Ascending aorta (tissue), 2 donors: ENCODE measurements at regions not wholly inside any gene's neighbourhood (a gene's known extent, or its start where the extent isn't known, plus 50 kb on each side); places are given as distances from the start of the nearest gene placed in this dataset.

Experiments
- DNase-seq, 2 donors: peaks; one replicate each; pipeline ENCODE4 v3.0.0-alpha.2; 2019; ENCODE audit warnings: low spot score in 2 of 2
- H3K27ac ChIP-seq, 2 donors: fragments of 200-600 bp; sonication (generic); one replicate each; pipeline ENCODE4 v1.5.1; 2016 to 2017; ENCODE audit warnings: mild to moderate bottlenecking in 1 of 2
- H3K27me3 ChIP-seq: fragments of 200-600 bp; sonication (generic); one replicate; pipeline ENCODE4 v1.5.1; 2017
- H3K36me3 ChIP-seq, 2 donors: fragments of 200-600 bp; sonication (generic); one replicate each; pipeline ENCODE4 v1.5.1; 2016
- H3K4me1 ChIP-seq, 2 donors: fragments of 200-600 bp; sonication (generic); one replicate each; pipeline ENCODE4 v1.5.1; 2016 to 2017; ENCODE audit warnings: mild to moderate bottlenecking in 1 of 2
- H3K4me3 ChIP-seq, 2 donors: fragments of 200-600 bp; sonication (generic); one replicate each; pipeline ENCODE4 v1.5.1; 2016 to 2017; ENCODE audit warnings: mild to moderate bottlenecking in 1 of 2
- H3K9me3 ChIP-seq, 2 donors: fragments of 200-600 bp; sonication (generic); one replicate each; pipeline ENCODE4 v1.5.1; 2016
- CTCF ChIP-seq, 3 experiments: fragments of 200-600 bp in 2 of 3; fragments of 450-650 bp in 1 of 3; sonication (generic) in 2 of 3; IDR thresholded peaks; one replicate each; pipeline ENCODE4 v1.5.1; 2016 to 2019; ENCODE audit warnings: antibody characterized with exemption in 3 of 3, mild to moderate bottlenecking in 1 of 3, moderate library complexity in 1 of 3
- intact Hi-C: fragments of 100-400 bp; cut with DNase I; formaldehyde crosslinking; loops from one replicate; pipeline ENCODE4 v1.15.1; 2023

DNA sequence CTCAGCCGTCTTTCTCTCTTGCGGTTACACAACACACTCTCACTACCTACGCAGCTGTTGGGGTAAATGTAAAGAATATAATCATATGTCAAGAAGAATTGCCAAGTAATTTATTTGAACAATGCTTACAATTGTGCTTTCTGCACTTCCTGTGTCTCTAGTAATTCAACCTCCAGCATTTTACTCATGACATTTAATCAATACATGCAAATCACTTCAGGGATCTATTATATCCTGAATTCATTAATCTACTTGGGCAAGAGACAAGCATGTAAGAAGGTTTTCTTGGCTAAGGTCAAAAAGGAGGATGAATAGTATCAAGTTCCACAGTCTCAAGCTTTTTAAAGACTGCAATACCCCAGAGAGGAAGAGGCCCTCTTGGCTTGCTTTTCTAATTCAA, 562.9 kb upstream of the ADARB2 start:
- no peak for DNase-seq
- H3K4me1 ChIP-seq: no peaks in the 10 kb centered on the region
- no peak overlapping the region for H3K27ac ChIP-seq
- no peak for TF ChIP-seq CTCF (IDR thresholded peaks at IDR 0.05)
- intact Hi-C loops: no loop called here
- no peaks in the 10 kb centered on the region for H3K9me3 ChIP-seq
- H3K4me3 ChIP-seq: no peak overlapping the region
- H3K36me3 ChIP-seq: no peaks in the 10 kb centered on the region
- H3K27me3 ChIP-seq: no peaks in the 10 kb centered on the region

GRCh38 chr10:2296179-2296891, 559.0 kb upstream of the ADARB2 start:
- no peaks in the 10 kb centered on the region for H3K4me1 ChIP-seq
- H3K27me3 ChIP-seq: no peaks in the 10 kb centered on the region
- intact Hi-C loops: no loop called here
- H3K4me3 ChIP-seq: no peak overlapping the region
- no peaks in the 10 kb centered on the region for H3K36me3 ChIP-seq
- H3K9me3 ChIP-seq: no peaks in the 10 kb centered on the region
- no peak overlapping the region for H3K27ac ChIP-seq
- no peak for DNase-seq
- TF ChIP-seq CTCF (IDR thresholded peaks at IDR 0.05): no peak

DNA sequence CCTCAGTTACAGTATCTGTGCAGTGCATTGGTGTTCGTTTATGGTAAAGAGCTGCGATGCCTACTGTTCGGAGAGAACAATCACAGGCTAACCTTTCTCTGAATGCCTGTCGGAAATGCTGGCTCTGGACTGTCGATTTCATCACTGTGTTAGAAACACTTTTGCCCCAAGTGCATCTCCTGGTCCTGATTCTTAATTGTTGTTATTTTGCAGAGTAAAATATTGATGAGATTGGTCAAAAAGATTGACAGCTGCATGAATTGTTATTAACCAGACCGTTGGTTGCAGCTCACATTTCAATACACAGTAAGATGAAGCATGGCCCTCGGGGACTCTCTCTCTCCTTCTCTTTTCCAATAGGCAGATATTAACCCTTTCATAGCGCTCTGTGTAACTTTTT, 557.4 kb upstream of the ADARB2 start:
- DNase-seq: no peak
- TF ChIP-seq CTCF (IDR thresholded peaks at IDR 0.05): no peak
- intact Hi-C loops: no loop called here
- H3K9me3 ChIP-seq: no peaks in the 10 kb centered on the region
- H3K4me1 ChIP-seq: no peaks in the 10 kb centered on the region
- no peak overlapping the region for H3K4me3 ChIP-seq
- H3K36me3 ChIP-seq: no peaks in the 10 kb centered on the region
- H3K27me3 ChIP-seq: no peaks in the 10 kb centered on the region
- no peak overlapping the region for H3K27ac ChIP-seq

GRCh38 chr10:2284071-2284470, 546.7 kb upstream of the ADARB2 start:
- Histone ChIP-seq H3K4me1 (no peaks in the 10 kb centered on the region), H3K27ac (no peak overlapping the region), H3K36me3 (no peaks in the 10 kb centered on the region), H3K27me3 (no peaks in the 10 kb centered on the region), H3K4me3 (no peak overlapping the region), H3K9me3 (no peaks in the 10 kb centered on the region)
- intact Hi-C loops: no loop called here
- no peak for DNase-seq
- no peak for TF ChIP-seq CTCF (IDR thresholded peaks at IDR 0.05)

- no peaks in the 10 kb centered on the region for H3K36me3 ChIP-seq
- no peak for DNase-seq
- H3K4me1 ChIP-seq: no peaks in the 10 kb centered on the region
- H3K27ac ChIP-seq: no peak overlapping the region
- no peaks in the 10 kb centered on the region for H3K9me3 ChIP-seq
- H3K4me3 ChIP-seq: no peak overlapping the region
- no peaks in the 10 kb centered on the region for H3K27me3 ChIP-seq
- intact Hi-C loops: no loop called here
- TF ChIP-seq CTCF (IDR thresholded peaks at IDR 0.05): no peak
These were observed 544.9 kb upstream of the ADARB2 start for GRCh38 chr10:2282202-2282601.
